Activated CD8-positive, alpha-beta T cell treated with anti-CD3 and anti-CD28 coated beads for 36 hours (primary cell): ENCODE measurements at regions not wholly inside any gene's neighbourhood (a gene's known extent, or its start where the extent isn't known, plus 50 kb on each side); places are given as distances from the start of the nearest gene placed in this dataset.

Experiments
- ATAC-seq: fragments of 200-7000 bp; cut with Tn5 transposase; one replicate; pipeline ENCODE4 v1.10.0; 2021; ENCODE audit warnings: mild to moderate bottlenecking, moderate library complexity
- CTCF ChIA-PET: fragments of 350-600 bp; sonication (Branson Sonifier 250); formaldehyde crosslinking; loops from one replicate; lab custom pipeline; 2021; ENCODE audit warnings: antibody characterized with exemption; lab: Charles Lee
- POLR2A ChIA-PET: fragments of 350-600 bp; sonication (Branson Sonifier 250); formaldehyde crosslinking; loops from one replicate; lab custom pipeline; 2021; ENCODE audit warnings: antibody characterized with exemption; lab: Charles Lee
- DNase-seq: peaks from one replicate; pipeline ENCODE4 v3.0.0-alpha.2; 2020
- H3K27ac Mint-ChIP-seq: one replicate; pipeline ENCODE4 v1.8.0; 2021; ENCODE audit warnings: mild to moderate bottlenecking, mixed read lengths
- H3K27me3 Mint-ChIP-seq: one replicate; pipeline ENCODE4 v1.8.0; 2021; ENCODE audit warnings: mixed read lengths
- H3K36me3 Mint-ChIP-seq: one replicate; pipeline ENCODE4 v1.8.0; 2021; ENCODE audit warnings: low read depth, mixed read lengths
- H3K4me1 Mint-ChIP-seq: one replicate; pipeline ENCODE4 v1.8.0; 2021; ENCODE audit warnings: low read depth, mixed read lengths
- H3K4me3 Mint-ChIP-seq: one replicate; pipeline ENCODE4 v1.8.0; 2021; ENCODE audit warnings: mild to moderate bottlenecking, moderate library complexity, mixed read lengths
- H3K9me3 Mint-ChIP-seq: one replicate; pipeline ENCODE4 v1.8.0; 2021; ENCODE audit warnings: mixed read lengths
- CTCF ChIP-seq: fragments of 200-600 bp; IDR thresholded peaks from one replicate; pipeline ENCODE4 v1.8.0; 2022; ENCODE audit warnings: antibody characterized with exemption, mild to moderate bottlenecking
- intact Hi-C: fragments of 100-400 bp; cut with micrococcal nuclease; formaldehyde crosslinking; loops from one replicate; pipeline ENCODE4 v1.10.0; 2022

- Mint-ChIP-seq H3K27me3 (no peaks in the 10 kb centered on the region), H3K9me3 (peaks cover 13% of the 10 kb centered on the region), H3K36me3 (peaks cover 3% of the 10 kb centered on the region), H3K4me1 (no peaks in the 10 kb centered on the region), H3K4me3 (no peak overlapping the region), H3K27ac (no peak overlapping the region)
- TF ChIP-seq CTCF, result no peak
- no peak for DNase-seq
- intact Hi-C loops, result no loop called here
- ChIA-PET POLR2A (no interaction called here), CTCF (no interaction called here)
- ATAC-seq, result no peak
Measured at GRCh38 chr3:35183927-35184675, 455.2 kb upstream of the ARPP21 start.

GRCh38 chr3:35184775-35185174 is 454.6 kb upstream of the ARPP21 start:
- Mint-ChIP-seq H3K27ac (no peak overlapping the region), H3K27me3 (no peaks in the 10 kb centered on the region), H3K9me3 (peaks cover 12% of the 10 kb centered on the region), H3K4me3 (no peak overlapping the region), H3K4me1 (no peaks in the 10 kb centered on the region), H3K36me3 (peaks cover 3% of the 10 kb centered on the region)
- ChIA-PET POLR2A (no interaction called here), CTCF (no interaction called here)
- intact Hi-C loops, result no loop called here
- no peak for TF ChIP-seq CTCF
- ATAC-seq (no peak), DNase-seq (no peak)

DNA sequence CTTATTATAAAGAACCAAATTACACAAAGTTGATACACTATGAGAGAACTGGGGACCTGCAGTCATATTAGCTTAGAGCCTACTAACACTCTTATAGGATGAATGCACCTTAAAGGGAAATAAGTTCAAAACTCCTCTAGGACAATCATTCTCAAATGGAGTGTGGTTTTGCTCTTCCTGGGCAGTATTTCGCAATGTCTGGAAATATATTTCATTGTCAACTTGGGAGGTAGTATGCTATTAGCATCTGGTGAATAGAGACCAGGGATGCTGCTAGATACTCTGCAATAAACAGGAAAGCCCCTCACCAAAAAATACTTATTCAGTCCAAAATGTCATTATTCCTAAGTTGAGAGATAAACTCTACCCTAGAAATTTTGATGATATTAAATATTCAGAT is 451.4 kb upstream of the ARPP21 start:
- Mint-ChIP-seq H3K4me3 (no peak overlapping the region), H3K27me3 (no peaks in the 10 kb centered on the region), H3K27ac (no peak overlapping the region), H3K9me3 (peaks cover 3% of the 10 kb centered on the region), H3K4me1 (no peaks in the 10 kb centered on the region), H3K36me3 (no peaks in the 10 kb centered on the region)
- CTCF ChIA-PET, result no interaction called here
- intact Hi-C loops, result no loop called here
- POLR2A ChIA-PET, result no interaction called here
- DNase-seq (no peak), ATAC-seq (no peak)
- no peak for TF ChIP-seq CTCF

DNA sequence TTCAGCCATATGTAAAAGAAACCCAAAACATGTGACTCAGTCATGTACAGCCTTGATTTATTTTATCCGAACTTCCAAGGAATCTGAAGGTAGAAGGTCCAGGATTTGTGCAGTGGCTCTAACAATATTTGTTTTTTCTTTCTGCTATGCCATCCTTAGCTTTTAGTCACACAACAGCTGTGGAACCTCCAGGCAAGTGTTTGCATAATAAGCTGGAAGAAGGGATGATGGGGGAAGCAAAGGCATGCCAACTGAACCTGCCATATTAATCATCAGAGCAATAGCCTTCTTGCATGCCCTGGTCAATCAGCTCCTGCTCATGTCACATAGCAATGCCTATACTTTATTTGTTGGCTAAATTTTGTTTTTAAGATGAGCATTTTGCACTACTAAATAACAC is 444.7 kb upstream of the ARPP21 start:
- CTCF ChIA-PET, result no interaction called here
- Mint-ChIP-seq H3K9me3 (no peaks in the 10 kb centered on the region), H3K4me3 (no peak overlapping the region), H3K27ac (no peak overlapping the region), H3K4me1 (no peaks in the 10 kb centered on the region), H3K36me3 (no peaks in the 10 kb centered on the region), H3K27me3 (no peaks in the 10 kb centered on the region)
- ATAC-seq (no peak), DNase-seq (no peak)
- POLR2A ChIA-PET, result no interaction called here
- no peak for TF ChIP-seq CTCF
- intact Hi-C loops, result no loop called here

GRCh38 chr3:35198857-35199256 is 440.5 kb upstream of the ARPP21 start:
- no peak for TF ChIP-seq CTCF
- no peak for ATAC-seq
- H3K27me3 Mint-ChIP-seq, result no peaks in the 10 kb centered on the region
- POLR2A ChIA-PET, result no interaction called here
- no peak overlapping the region for H3K27ac Mint-ChIP-seq
- H3K4me3 Mint-ChIP-seq, result no peak overlapping the region
- intact Hi-C loops, result no loop called here
- no peaks in the 10 kb centered on the region for H3K4me1 Mint-ChIP-seq
- CTCF ChIA-PET, result no interaction called here
- no peak for DNase-seq
- H3K9me3 Mint-ChIP-seq, result no peaks in the 10 kb centered on the region
- no peaks in the 10 kb centered on the region for H3K36me3 Mint-ChIP-seq
